HS-27A (cell line): ENCODE measurements at regions not wholly inside any gene's neighbourhood (a gene's known extent, or its start where the extent isn't known, plus 50 kb on each side); places are given as distances from the start of the nearest gene placed in this dataset.
"Not testable (repeated sequence)": the region's sequence is repeated elsewhere in the genome, so short reads cannot be mapped to it uniquely, and the experiment has no call there.

Source experiments
- DNase-seq: peaks from one replicate; pipeline ENCODE4 v3.0.0-alpha.2; 2012; ENCODE audit warnings: low read depth, missing footprints

- no peak for DNase-seq
These were observed 331.6 kb downstream of the CCDC85A start for GRCh38 chr2:56515399-56515798.

- DNase-seq = no peak
These were observed 336.0 kb downstream of the CCDC85A start for GRCh38 chr2:56519806-56520205.

GRCh38 chr2:56522605-56523089 is 338.9 kb downstream of the CCDC85A start:
- peak; percentile 54 for DNase-seq

GRCh38 chr2:56523816-56524215 is 340.0 kb downstream of the CCDC85A start:
- no peak for DNase-seq

- no peak for DNase-seq
These were observed 348.1 kb downstream of the CCDC85A start for GRCh38 chr2:56531668-56532420.

- no peak for DNase-seq
These were observed 350.5 kb downstream of the CCDC85A start for GRCh38 chr2:56534321-56534720.

GRCh38 chr2:56537756-56538155 is 354.0 kb downstream of the CCDC85A start:
- DNase-seq = no peak

GRCh38 chr2:56539618-56540017 is 355.8 kb downstream of the CCDC85A start:
- DNase-seq = no peak

GRCh38 chr2:56540467-56540866 is 356.7 kb downstream of the CCDC85A start:
- DNase-seq = no peak

- no peak for DNase-seq
These were observed 357.1 kb downstream of the CCDC85A start for GRCh38 chr2:56540916-56541315.

- no peak for DNase-seq
These were observed 358.4 kb downstream of the CCDC85A start for GRCh38 chr2:56542213-56542612.

GRCh38 chr2:56565143-56565542 is 381.4 kb downstream of the CCDC85A start:
- DNase-seq = no peak

- DNase-seq = no peak
These were observed 387.3 kb downstream of the CCDC85A start for GRCh38 chr2:56571074-56571473.

GRCh38 chr2:56576001-56576400 is 392.2 kb downstream of the CCDC85A start:
- no peak for DNase-seq

GRCh38 chr2:56580242-56580641 is 396.5 kb downstream of the CCDC85A start:
- peak; percentile 80 for DNase-seq

GRCh38 chr2:56582570-56582969 is 398.8 kb downstream of the CCDC85A start:
- no peak for DNase-seq

- no peak for DNase-seq
These were observed 400.1 kb downstream of the CCDC85A start for GRCh38 chr2:56583796-56584315.

GRCh38 chr2:56587456-56587855 is 403.7 kb downstream of the CCDC85A start:
- no peak for DNase-seq

- no peak for DNase-seq
These were observed 405.4 kb downstream of the CCDC85A start for GRCh38 chr2:56589194-56589593.

- no peak for DNase-seq
These were observed 406.0 kb downstream of the CCDC85A start for GRCh38 chr2:56589835-56590234.

GRCh38 chr2:56590611-56591010 is 406.8 kb downstream of the CCDC85A start:
- no peak for DNase-seq

- DNase-seq = not testable (repeated sequence)
These were observed 422.3 kb downstream of the CCDC85A start for GRCh38 chr2:56606086-56606485.

- no peak for DNase-seq
These were observed 429.5 kb downstream of the CCDC85A start for GRCh38 chr2:56613254-56613653.

GRCh38 chr2:56613920-56614319 is 430.1 kb downstream of the CCDC85A start:
- no peak for DNase-seq
